Stimulated activated effector memory CD8-positive, alpha-beta T cell treated with anti-CD3 and anti-CD28 coated beads, Interleukin-12 subunit alpha, Interleukin-12 subunit beta, amount 100 ng/mL, for 72 hours (primary cell): ENCODE measurements at regions not wholly inside any gene's neighbourhood (a gene's known extent, or its start where the extent isn't known, plus 50 kb on each side); places are given as distances from the start of the nearest gene placed in this dataset.
"Not testable (repeated sequence)": the region's sequence is repeated elsewhere in the genome, so short reads cannot be mapped to it uniquely, and the experiment has no call there.

Experiments used
- ATAC-seq: fragments of 150-1000 bp; cut with Tn5 transposase; 2 replicates; pipeline ENCODE4 v1.10.0; 2021
- DNase-seq, 2 donors: peaks; one replicate each; pipeline ENCODE4 v3.0.0; 2021 to 2022; ENCODE audit warnings: low spot score in 2 of 2
- H3K27ac Mint-ChIP-seq: one replicate; pipeline ENCODE4 v1.8.0; 2022; ENCODE audit warnings: mild to moderate bottlenecking, mixed read lengths
- H3K36me3 Mint-ChIP-seq: one replicate; pipeline ENCODE4 v1.8.0; 2022; ENCODE audit warnings: mild to moderate bottlenecking, mixed read lengths
- H3K4me1 Mint-ChIP-seq: one replicate; pipeline ENCODE4 v1.8.0; 2022; ENCODE audit warnings: mixed read lengths
- H3K4me3 Mint-ChIP-seq: one replicate; pipeline ENCODE4 v1.8.0; 2022; ENCODE audit warnings: mild to moderate bottlenecking, mixed read lengths
- H3K9me3 Mint-ChIP-seq: one replicate; pipeline ENCODE4 v1.8.0; 2022; ENCODE audit warnings: mixed read lengths

DNA sequence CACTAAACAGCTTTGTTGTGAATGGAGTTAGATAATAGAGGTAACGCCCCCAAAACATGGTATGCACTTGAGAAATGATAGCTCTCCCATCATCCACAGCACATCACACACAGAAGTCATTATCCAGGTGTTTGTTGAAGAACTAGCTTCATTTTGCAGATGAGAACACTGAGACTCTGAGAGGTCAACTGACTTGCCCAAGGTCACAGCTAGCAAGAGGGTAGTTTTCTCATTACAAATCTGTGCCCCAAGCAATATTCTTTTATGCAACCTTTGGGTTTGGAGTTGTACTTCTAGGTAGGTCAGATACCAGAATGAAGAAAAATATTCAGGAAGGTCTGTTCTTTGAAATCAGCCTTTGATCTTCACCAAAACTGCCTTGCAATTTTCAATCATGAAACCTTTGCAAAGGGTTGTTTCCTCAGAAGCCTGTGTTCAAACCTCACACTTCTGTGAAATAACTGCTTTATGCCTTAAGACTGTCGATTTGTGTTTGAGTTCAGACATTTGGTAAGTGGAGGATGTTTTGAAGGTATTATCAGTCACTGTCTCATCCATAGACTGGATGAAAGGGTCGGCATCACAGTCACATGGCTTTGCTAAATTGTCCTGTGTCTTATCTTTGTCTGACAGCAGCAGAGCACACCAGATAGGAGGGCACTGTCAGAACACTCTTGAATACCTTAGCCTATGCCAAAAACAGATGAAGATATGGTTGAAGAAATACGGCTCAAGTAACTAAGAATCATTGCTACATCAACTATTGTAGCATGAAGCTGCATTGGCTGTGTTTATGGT is 233.2 kb upstream of the BTG1 start:
- no peaks in the 10 kb centered on the region for H3K9me3 Mint-ChIP-seq
- no peaks in the 10 kb centered on the region for H3K36me3 Mint-ChIP-seq
- H3K4me3 Mint-ChIP-seq = no peak overlapping the region
- no peak for DNase-seq
- H3K27ac Mint-ChIP-seq = no peak overlapping the region
- no peaks in the 10 kb centered on the region for H3K4me1 Mint-ChIP-seq
- no peak for ATAC-seq

DNA sequence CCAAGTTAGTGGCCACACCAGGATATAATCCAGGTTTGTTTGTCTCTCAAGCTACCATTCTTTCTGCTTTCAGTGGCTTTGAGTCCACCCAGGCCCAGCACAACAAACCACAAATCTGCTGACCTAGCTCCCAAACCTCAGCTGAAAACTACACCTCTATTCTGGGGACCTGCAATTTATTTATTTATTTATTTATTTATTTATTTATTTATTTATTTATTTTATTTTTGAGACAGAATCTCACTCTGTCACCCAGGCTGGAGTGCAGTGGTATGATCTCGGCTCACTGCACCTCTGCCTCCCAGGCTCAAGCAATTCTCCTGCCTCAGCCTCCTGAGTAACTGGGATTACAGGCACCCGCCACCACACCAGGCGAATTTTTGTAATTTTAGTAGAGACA is 229.9 kb upstream of the BTG1 start:
- H3K27ac Mint-ChIP-seq, H3K36me3 Mint-ChIP-seq, H3K4me3 Mint-ChIP-seq, DNase-seq, H3K9me3 Mint-ChIP-seq, ATAC-seq, H3K4me1 Mint-ChIP-seq: not testable (repeated sequence)

DNA sequence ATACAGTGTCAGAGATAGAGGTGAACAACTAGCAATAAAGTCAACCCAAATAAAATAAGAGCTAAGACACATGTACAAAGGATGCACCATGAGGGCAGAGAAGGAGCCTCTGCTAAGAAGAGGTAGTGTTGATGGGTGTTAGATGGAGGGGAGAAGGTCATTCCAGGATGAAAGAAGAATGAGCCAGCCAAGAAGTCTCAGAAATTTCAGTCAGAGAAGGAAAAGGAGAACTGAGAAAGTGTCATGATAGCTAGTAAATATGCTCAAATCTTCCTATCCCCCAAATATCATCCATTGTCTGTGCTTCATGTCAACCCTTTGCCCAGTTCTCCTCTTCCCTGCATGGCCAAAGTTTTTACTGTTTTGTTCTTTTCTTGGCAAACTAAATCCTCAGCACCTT is 225.2 kb upstream of the BTG1 start:
- Mint-ChIP-seq H3K27ac (no peak overlapping the region), H3K9me3 (peaks cover 2% of the 10 kb centered on the region), H3K4me1 (no peaks in the 10 kb centered on the region), H3K4me3 (no peak overlapping the region), H3K36me3 (no peaks in the 10 kb centered on the region)
- DNase-seq (no peak), ATAC-seq (no peak)

DNA sequence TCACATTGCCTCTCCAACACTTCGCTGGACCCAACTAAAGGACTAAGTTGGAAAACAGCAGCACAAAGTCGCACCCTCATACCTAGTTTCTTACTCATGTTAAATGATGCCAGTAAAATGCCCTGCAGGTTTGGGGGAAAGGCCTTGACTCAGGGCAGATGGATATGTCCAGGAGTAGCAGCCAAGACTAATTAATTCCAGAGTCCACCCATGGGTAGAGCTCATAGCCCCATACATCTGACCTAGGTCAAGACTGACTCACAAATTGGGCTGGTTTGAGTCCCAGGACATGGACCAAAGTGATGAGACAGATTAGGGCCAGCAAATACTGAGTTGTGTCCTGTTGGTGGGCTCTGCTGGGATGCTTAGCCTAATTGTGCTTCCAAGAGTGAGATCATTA is 224.0 kb upstream of the BTG1 start:
- Mint-ChIP-seq H3K27ac (no peak overlapping the region), H3K36me3 (no peaks in the 10 kb centered on the region), H3K4me1 (peaks cover 2% of the 10 kb centered on the region), H3K9me3 (peaks cover 2% of the 10 kb centered on the region), H3K4me3 (no peak overlapping the region)
- no peak for ATAC-seq
- no peak for DNase-seq

DNA sequence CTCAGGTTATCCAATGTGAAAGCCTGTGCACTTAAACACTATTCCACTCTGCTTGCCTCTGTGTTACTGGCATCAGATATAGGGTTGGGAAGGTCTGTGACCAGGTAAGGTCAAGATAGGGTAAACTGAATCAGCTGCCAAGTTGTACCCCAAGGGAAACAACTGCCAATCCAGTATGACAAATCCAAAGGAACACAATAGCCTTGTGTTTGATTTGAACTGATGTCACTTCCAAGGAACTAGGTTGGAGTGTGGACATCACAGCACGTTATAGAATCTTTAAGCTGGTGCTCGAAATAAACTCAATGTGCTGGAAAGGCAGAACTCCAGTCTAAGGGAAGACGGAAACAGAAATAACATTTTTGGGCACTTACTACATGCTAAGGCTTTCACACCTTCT is 223.4 kb upstream of the BTG1 start:
- DNase-seq (no peak), ATAC-seq (no peak)
- no peak overlapping the region for H3K27ac Mint-ChIP-seq
- no peaks in the 10 kb centered on the region for H3K36me3 Mint-ChIP-seq
- peaks cover 2% of the 10 kb centered on the region for H3K9me3 Mint-ChIP-seq
- no peak overlapping the region for H3K4me3 Mint-ChIP-seq
- H3K4me1 Mint-ChIP-seq = peaks cover 6% of the 10 kb centered on the region

DNA sequence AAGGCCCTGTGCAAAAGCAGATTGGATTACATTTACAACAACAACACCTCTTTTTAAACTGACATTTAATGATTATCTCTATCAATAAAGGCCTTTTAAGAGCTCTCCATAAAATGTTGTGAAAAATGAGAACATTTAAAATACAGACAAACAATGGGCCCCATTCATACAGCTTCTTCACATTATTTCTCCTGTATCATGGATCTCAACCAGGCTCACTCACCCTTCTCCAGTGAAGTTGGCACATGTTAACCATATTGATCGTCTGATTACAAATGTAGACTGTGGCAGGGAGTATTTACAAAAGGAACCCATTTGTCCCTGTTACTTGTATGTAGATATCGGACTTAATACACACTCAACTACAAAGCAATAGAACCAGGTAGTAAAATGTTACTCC is 220.2 kb upstream of the BTG1 start:
- Mint-ChIP-seq H3K4me1 (peaks cover 29% of the 10 kb centered on the region), H3K9me3 (peaks cover 3% of the 10 kb centered on the region), H3K27ac (no peak overlapping the region), H3K4me3 (no peak overlapping the region), H3K36me3 (no peaks in the 10 kb centered on the region)
- ATAC-seq (no peak), DNase-seq (no peak)

DNA sequence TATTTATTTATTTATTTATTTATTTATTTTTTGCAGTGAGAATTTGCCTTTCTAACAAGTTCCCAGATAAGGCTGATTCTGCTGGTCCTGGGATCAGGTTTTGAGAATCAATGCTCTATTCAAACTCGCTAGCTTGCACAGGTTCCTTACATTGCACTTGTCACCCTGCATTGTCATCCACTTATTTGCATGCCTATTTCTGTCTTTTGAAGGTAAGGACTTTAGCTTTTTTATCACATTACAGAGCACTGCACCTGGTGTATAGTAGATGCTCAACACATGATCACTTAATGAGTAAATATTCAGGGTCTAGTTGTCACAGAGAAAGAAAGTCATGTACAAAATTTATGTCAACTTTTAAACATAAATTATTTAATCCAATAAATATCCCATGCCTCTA is 219.7 kb upstream of the BTG1 start:
- Mint-ChIP-seq H3K9me3 (peaks cover 7% of the 10 kb centered on the region), H3K4me3 (no peak overlapping the region), H3K27ac (no peak overlapping the region), H3K4me1 (peaks cover 34% of the 10 kb centered on the region), H3K36me3 (no peaks in the 10 kb centered on the region)
- DNase-seq (no peak), ATAC-seq (no peak)

DNA sequence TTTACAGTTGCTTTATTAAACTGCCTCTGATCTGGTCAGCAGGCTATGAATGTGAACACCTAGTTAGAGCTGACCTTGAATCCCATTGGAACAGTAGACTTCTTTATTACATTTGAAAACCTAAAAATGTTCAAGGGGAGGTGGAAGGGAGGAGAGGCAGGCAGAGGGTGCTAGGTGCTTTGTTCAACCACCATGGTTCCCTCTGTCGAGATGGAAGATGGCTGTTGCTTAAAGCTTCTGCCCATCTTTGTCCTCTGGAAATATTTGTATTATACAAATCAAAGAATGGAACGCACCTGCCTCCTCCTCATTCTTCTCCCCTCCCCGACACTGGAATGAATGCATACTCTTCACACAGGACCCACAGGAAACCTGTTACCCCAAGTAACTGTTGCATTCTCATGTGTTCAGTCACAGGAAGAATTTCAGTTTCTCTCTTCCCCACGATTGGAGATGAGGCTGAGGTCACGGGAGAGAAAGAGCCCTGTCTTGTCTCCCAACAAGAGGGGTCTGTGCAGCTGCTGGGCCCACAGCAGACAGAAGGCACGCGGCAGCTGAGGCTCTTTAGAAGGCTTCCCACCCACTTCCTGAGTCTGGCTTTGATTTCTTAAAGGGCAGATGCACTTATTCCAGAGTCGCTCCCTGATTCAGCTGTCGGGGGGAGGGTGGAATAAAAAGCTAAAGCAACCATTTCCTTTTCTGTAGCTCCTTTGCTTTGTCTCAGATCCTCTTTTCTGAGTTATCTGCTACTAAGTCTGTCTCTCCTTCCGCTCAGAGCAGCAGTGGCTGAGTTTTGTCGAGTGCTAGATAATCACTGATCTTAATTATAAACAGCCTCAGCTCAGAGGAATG is 217.9 kb upstream of the BTG1 start:
- peak; percentile 6 to 53 for DNase-seq
- Mint-ChIP-seq H3K9me3 (peaks cover 5% of the 10 kb centered on the region), H3K27ac (peak overlapping the region; percentile 88), H3K4me1 (peaks cover 44% of the 10 kb centered on the region), H3K4me3 (peak overlapping the region; percentile 67), H3K36me3 (no peaks in the 10 kb centered on the region)
- peak; percentile 52 for ATAC-seq

DNA sequence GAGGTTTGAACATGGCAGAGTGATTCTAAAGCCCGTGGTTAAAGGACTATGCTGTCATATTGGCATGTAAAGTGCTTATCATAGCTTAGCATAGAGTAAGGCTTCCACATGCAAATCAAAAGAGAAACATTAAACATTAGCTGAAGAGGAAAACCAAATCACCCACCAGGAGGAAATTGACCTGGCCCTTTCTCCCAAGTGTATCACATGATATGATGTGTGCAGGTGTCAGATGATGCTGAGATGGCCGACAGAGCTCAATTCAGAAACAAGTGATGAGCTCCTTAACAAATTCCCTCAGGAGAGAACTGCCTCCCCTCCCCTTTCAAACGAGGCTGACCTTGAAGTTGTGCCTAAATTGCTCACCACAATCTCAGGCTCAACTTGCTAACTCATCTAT is 217.1 kb upstream of the BTG1 start:
- no peak for DNase-seq
- peak overlapping the region; percentile 67 for H3K4me3 Mint-ChIP-seq
- peaks cover 5% of the 10 kb centered on the region for H3K9me3 Mint-ChIP-seq
- peaks cover 45% of the 10 kb centered on the region for H3K4me1 Mint-ChIP-seq
- peak; percentile 69 for ATAC-seq
- H3K36me3 Mint-ChIP-seq = no peaks in the 10 kb centered on the region
- H3K27ac Mint-ChIP-seq = peak overlapping the region; percentile 88

DNA sequence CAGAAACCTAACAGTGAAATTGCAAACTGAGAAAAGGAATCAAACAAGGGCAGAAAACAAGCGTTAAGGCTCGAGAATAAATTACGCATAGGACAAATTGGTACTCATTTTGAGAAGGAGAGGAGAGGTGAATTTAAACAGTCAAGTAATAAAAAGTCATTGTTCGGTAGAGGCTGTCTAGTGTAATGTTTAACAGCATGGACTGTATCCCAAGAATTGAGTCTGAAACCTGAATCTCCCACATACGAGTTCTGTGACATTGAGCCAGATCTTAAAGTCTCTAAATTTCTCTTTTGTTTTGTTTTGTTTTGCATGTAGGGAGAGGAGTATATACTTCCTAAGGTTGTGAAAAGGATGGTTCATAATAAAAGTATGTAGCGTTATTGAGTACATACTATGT is 216.5 kb upstream of the BTG1 start:
- H3K27ac Mint-ChIP-seq = peak overlapping the region; percentile 88
- DNase-seq (no peak), ATAC-seq (no peak)
- peaks cover 48% of the 10 kb centered on the region for H3K4me1 Mint-ChIP-seq
- H3K9me3 Mint-ChIP-seq = peaks cover 7% of the 10 kb centered on the region
- no peaks in the 10 kb centered on the region for H3K36me3 Mint-ChIP-seq
- H3K4me3 Mint-ChIP-seq = peak overlapping the region; percentile 67

DNA sequence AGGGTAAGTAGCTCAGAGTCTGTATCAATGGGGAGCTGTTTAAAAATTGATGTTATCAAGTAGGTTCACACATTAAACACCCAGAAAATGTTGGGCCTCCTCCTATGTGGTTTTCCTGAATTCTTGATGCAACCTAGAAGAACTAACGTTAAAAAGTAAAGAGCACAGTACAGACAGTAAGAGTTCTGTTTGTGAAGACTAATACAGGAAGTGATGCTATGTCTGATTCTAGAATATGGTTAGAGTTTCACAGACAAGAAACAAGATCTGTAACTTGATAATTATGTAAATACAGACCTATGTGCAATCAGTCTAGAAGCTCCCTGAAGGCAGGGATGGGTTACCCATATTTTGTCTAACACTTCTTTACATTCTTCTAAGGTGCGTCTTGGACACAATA is 214.9 kb upstream of the BTG1 start:
- DNase-seq = no peak
- Mint-ChIP-seq H3K4me3 (no peak overlapping the region), H3K36me3 (no peaks in the 10 kb centered on the region), H3K9me3 (peaks cover 7% of the 10 kb centered on the region), H3K4me1 (peaks cover 59% of the 10 kb centered on the region), H3K27ac (peak overlapping the region; percentile 66)
- ATAC-seq = peak; percentile 75

DNA sequence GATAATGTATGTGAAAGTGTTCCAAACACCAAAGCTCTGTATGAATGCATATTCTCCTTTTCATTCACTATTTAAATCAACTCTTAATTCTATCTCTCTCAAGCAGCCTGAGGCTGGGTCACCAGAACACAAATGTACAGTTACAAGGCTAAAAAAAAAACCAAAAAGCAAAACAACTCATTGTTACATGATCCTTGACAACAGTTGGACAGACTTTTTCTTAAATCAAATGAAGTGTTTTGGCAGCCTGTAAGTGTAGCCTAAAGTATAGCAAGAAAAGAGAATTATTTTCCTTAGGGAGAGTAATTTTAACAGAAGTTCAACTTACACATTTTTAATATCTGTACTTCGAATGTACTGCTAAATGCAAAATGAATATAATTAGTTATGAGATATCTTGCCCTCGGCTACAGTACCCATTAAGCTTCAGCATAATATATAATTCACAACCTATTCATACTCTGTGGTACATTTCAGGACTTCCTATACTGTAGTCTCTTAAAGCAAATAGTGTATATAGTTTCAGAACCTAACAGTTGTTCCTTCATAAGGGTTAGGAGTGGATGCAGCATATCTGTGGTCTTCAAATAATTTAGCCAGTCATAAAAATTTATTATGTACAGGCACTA is 214.0 kb upstream of the BTG1 start:
- ATAC-seq = no peak
- DNase-seq = no peak
- no peaks in the 10 kb centered on the region for H3K36me3 Mint-ChIP-seq
- peak overlapping the region; percentile 66 for H3K27ac Mint-ChIP-seq
- no peak overlapping the region for H3K4me3 Mint-ChIP-seq
- peaks cover 7% of the 10 kb centered on the region for H3K9me3 Mint-ChIP-seq
- peaks cover 57% of the 10 kb centered on the region for H3K4me1 Mint-ChIP-seq

DNA sequence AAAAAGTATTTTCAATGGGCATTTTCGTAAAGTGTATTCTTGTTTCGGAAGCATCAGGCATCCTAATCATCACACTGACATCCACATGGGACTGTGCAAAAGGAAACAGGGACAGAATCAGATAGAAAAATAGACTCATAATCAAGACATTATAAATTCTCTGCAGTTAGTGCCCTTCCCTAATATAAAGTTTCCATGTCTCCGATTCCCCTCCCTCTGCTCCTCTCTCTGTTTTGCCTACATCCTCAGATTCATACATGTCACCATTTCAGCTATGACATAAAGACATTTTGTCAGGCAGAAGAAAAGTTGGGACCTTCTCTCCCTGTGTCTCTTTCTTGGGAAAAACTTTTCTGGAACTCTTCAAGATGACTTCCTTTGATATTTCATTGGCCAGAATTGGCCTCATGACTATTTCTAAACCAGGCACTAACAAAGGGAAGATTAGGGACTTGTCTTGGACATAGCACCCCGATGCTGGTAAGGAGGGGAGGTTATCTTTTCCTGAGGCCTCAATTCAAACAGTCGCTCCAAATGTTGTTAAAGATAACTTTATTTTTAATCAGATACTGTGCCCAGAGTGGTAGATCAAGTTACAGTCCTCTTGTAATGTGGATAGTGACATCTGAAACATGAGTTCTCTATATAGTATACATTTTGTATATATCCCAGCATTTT is 212.1 kb upstream of the BTG1 start:
- ATAC-seq (no peak), DNase-seq (no peak)
- Mint-ChIP-seq H3K36me3 (no peaks in the 10 kb centered on the region), H3K27ac (no peak overlapping the region), H3K9me3 (peaks cover 7% of the 10 kb centered on the region), H3K4me3 (no peak overlapping the region), H3K4me1 (peaks cover 41% of the 10 kb centered on the region)

DNA sequence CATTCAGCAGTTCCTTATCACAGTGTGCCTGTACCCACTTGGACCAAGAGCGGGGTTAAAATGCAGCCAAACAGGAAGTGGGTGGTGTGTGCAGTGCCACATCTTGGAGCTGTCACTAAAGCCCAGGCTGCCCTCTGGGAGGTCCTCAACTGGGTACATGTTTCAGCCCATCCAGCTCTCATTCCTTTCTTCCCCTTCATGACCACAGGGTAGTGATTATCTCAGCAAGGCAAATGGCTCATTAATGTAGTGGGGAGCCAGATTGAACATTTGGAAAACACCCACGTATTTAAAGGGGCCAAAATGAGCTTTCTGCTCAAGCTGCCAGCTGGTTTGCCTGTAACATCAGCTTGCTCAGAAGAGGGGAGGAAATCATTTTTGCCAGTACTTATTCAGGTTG is 210.8 kb upstream of the BTG1 start:
- DNase-seq = no peak
- no peak overlapping the region for H3K4me3 Mint-ChIP-seq
- H3K4me1 Mint-ChIP-seq = peaks cover 33% of the 10 kb centered on the region
- H3K9me3 Mint-ChIP-seq = peaks cover 7% of the 10 kb centered on the region
- no peak for ATAC-seq
- no peak overlapping the region for H3K27ac Mint-ChIP-seq
- H3K36me3 Mint-ChIP-seq = no peaks in the 10 kb centered on the region

DNA sequence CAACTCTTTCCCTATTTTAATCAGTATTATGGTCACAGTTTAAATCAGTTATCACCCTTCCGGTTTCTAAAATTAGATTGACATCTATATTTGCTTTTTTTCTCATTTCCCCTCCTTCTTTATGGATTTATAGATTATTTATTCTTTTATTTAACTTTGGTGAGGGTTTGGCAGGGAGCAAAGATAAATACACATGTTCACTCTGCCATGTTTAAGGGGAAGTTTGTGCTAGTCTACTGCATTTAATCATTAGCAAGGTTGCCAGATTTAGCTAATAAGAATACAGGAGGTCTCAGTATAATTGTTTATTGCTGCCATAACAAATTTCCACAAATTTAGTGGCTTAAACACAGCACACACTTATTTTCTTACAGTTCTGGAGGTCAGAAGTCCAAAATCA is 204.0 kb upstream of the BTG1 start:
- Mint-ChIP-seq H3K36me3 (no peaks in the 10 kb centered on the region), H3K4me3 (no peak overlapping the region), H3K4me1 (no peaks in the 10 kb centered on the region), H3K9me3 (no peaks in the 10 kb centered on the region), H3K27ac (no peak overlapping the region)
- ATAC-seq = no peak
- no peak for DNase-seq
